Thyroid gland (tissue), 4 donors: ENCODE measurements at regions not wholly inside any gene's neighbourhood (a gene's known extent, or its start where the extent isn't known, plus 50 kb on each side); places are given as distances from the start of the nearest gene placed in this dataset.
"Not testable (repeated sequence)": the region's sequence is repeated elsewhere in the genome, so short reads cannot be mapped to it uniquely, and the experiment has no call there.

ENCODE experiments used
- DNase-seq, 2 donors: peaks; one replicate each; pipeline ENCODE4 v3.0.0-alpha.2; 2019
- H3K27ac ChIP-seq, 3 donors: fragments of 200-600 bp; sonication (generic); 1 replicate in 2 of 3; 2 replicates in 1 of 3; pipeline ENCODE4 v1.5.1; 2016 to 2019; ENCODE audit warnings: mild to moderate bottlenecking in 1 of 3, moderate library complexity in 1 of 3
- H3K27me3 ChIP-seq: fragments of 200-600 bp; sonication (generic); one replicate; pipeline ENCODE4 v1.5.1; 2019
- H3K36me3 ChIP-seq, 2 donors: fragments of 200-600 bp; sonication (generic); one replicate each; pipeline ENCODE4 v1.5.1; 2016 to 2019
- H3K4me1 ChIP-seq, 2 donors: fragments of 200-600 bp; sonication (generic); one replicate each; pipeline ENCODE4 v1.5.1; 2017 to 2019
- H3K4me3 ChIP-seq, 3 donors: fragments of 200-600 bp; sonication (generic); replicated peaks in 1 of 3; 1 replicate in 2 of 3; 2 replicates in 1 of 3; pipeline ENCODE4 v1.5.1; 2016; ENCODE audit warnings: mild to moderate bottlenecking in 1 of 3
- H3K9me3 ChIP-seq: fragments of 200-600 bp; sonication (generic); one replicate; pipeline ENCODE4 v1.5.1; 2017
- WGBS, 2 donors: methylation state at CpG; one replicate each; pipeline ENCODE4 v1.1.5; 2017; 5-methylcytosine and 5-hydroxymethylcytosine counted together
- intact Hi-C: fragments of 100-400 bp; cut with DNase I; formaldehyde crosslinking; loops from one replicate; pipeline ENCODE4 v1.15.1; 2023

- WGBS, 2 donors, result 63 to 78% methylated on average over 9 to 10 of the region's 17 CpGs
These were observed 161.4 kb downstream of the SYT15 start for GRCh38 chr10:46740368-46740767.

GRCh38 chr10:46749003-46749402, 162.2 kb upstream of the PTPN20 start:
- DNase-seq, H3K9me3 ChIP-seq, H3K27ac ChIP-seq, H3K4me1 ChIP-seq, H3K4me3 ChIP-seq, intact Hi-C loops, H3K36me3 ChIP-seq, H3K27me3 ChIP-seq: not testable (repeated sequence)
- 96 to 97% methylated on average over 3 of the region's 3 CpGs for WGBS, 2 donors

More at GRCh38 chr10:46740368-46740767, 161.4 kb downstream of the SYT15 start:
- H3K9me3 ChIP-seq, H3K36me3 ChIP-seq, H3K27me3 ChIP-seq, DNase-seq, H3K4me1 ChIP-seq, H3K27ac ChIP-seq, intact Hi-C loops, H3K4me3 ChIP-seq: not testable (repeated sequence)

GRCh38 chr10:46749470-46749869, 161.8 kb upstream of the PTPN20 start:
- H3K27me3 ChIP-seq, H3K4me1 ChIP-seq, H3K27ac ChIP-seq, H3K36me3 ChIP-seq, H3K9me3 ChIP-seq, DNase-seq, H3K4me3 ChIP-seq, intact Hi-C loops: not testable (repeated sequence)
- 90 to 91% methylated on average over 2 of the region's 2 CpGs for WGBS, 2 donors

GRCh38 chr10:46753763-46754162, 157.5 kb upstream of the PTPN20 start:
- intact Hi-C loops, result not testable (repeated sequence)

GRCh38 chr10:46761471-46761870, 149.8 kb upstream of the PTPN20 start:
- intact Hi-C loops, H3K4me1 ChIP-seq, DNase-seq, H3K27me3 ChIP-seq, H3K9me3 ChIP-seq, H3K4me3 ChIP-seq, H3K36me3 ChIP-seq, H3K27ac ChIP-seq: not testable (repeated sequence)

More at GRCh38 chr10:46753763-46754162, 157.5 kb upstream of the PTPN20 start:
- not testable (repeated sequence) for H3K4me1 ChIP-seq, H3K27ac ChIP-seq, H3K9me3 ChIP-seq, H3K27me3 ChIP-seq, H3K4me3 ChIP-seq, H3K36me3 ChIP-seq, DNase-seq
- WGBS, 2 donors, result 84 to 100% methylated on average over 1 to 2 of the region's 5 CpGs

GRCh38 chr10:46768515-46769291, 142.5 kb upstream of the PTPN20 start:
- H3K4me3 ChIP-seq, H3K9me3 ChIP-seq, H3K27ac ChIP-seq, H3K36me3 ChIP-seq, intact Hi-C loops, H3K4me1 ChIP-seq, DNase-seq, H3K27me3 ChIP-seq: not testable (repeated sequence)
- 61 to 100% methylated on average over 2 of the region's 8 CpGs for WGBS, 2 donors

- H3K4me3 ChIP-seq, intact Hi-C loops, H3K27me3 ChIP-seq, H3K4me1 ChIP-seq, H3K27ac ChIP-seq, H3K36me3 ChIP-seq, H3K9me3 ChIP-seq, DNase-seq: not testable (repeated sequence)
- WGBS, 2 donors, result no CpG with 5 or more reads among the region's 15 CpGs
These were observed 137.9 kb upstream of the PTPN20 start for GRCh38 chr10:46773178-46773896.

GRCh38 chr10:46773897-46774236, 137.4 kb upstream of the PTPN20 start:
- intact Hi-C loops, DNase-seq: not testable (repeated sequence)
- WGBS, 2 donors, result 69 to 70% methylated on average over 11 to 13 of the region's 14 CpGs

GRCh38 chr10:46774366-46774765, 136.9 kb upstream of the PTPN20 start:
- H3K4me1 ChIP-seq, H3K27me3 ChIP-seq, H3K4me3 ChIP-seq, intact Hi-C loops, H3K36me3 ChIP-seq, DNase-seq, H3K27ac ChIP-seq, H3K9me3 ChIP-seq: not testable (repeated sequence)
- 98% methylated on average over 12 of the region's 42 CpGs; no CpG with 5 or more reads in 1 of the 2 donors for WGBS, 2 donors

More at GRCh38 chr10:46773897-46774236, 137.4 kb upstream of the PTPN20 start:
- not testable (repeated sequence) for H3K4me1 ChIP-seq, H3K27ac ChIP-seq, H3K9me3 ChIP-seq, H3K27me3 ChIP-seq, H3K4me3 ChIP-seq, H3K36me3 ChIP-seq

- DNase-seq, H3K4me3 ChIP-seq, H3K4me1 ChIP-seq, H3K36me3 ChIP-seq, H3K27me3 ChIP-seq, intact Hi-C loops, H3K27ac ChIP-seq, H3K9me3 ChIP-seq: not testable (repeated sequence)
- 100% methylated on average over 1 of the region's 44 CpGs; no CpG with 5 or more reads in 1 of the 2 donors for WGBS, 2 donors
These were observed 136.1 kb upstream of the PTPN20 start for GRCh38 chr10:46774945-46775667.

GRCh38 chr10:46775668-46776059, 135.6 kb upstream of the PTPN20 start:
- H3K27me3 ChIP-seq, result not testable (repeated sequence)

GRCh38 chr10:46779571-46779970, 131.7 kb upstream of the PTPN20 start:
- WGBS, 2 donors, result 16 to 20% methylated on average over 9 of the region's 9 CpGs
- peaks cover 0 to 14% of the 10 kb centered on the region in 2 donors for H3K4me1 ChIP-seq
- H3K27me3 ChIP-seq, H3K36me3 ChIP-seq, intact Hi-C loops, H3K9me3 ChIP-seq, H3K4me3 ChIP-seq: not testable (repeated sequence)
- H3K27ac ChIP-seq, result peak overlapping the region in 1 of 3 donors; percentile 73
- DNase-seq, result peak; percentile 94 to 97

More at GRCh38 chr10:46775668-46776059, 135.6 kb upstream of the PTPN20 start:
- H3K9me3 ChIP-seq, H3K4me3 ChIP-seq, H3K4me1 ChIP-seq, intact Hi-C loops, DNase-seq, H3K36me3 ChIP-seq, H3K27ac ChIP-seq: not testable (repeated sequence)
- WGBS, 2 donors, result 90% methylated on average over 5 of the region's 17 CpGs; no CpG with 5 or more reads in 1 of the 2 donors
